ENCODE measurements at regions not wholly inside any gene's neighbourhood (a gene's known extent, or its start where the extent isn't known, plus 50 kb on each side); places are given as distances from the start of the nearest gene placed in this dataset.

DNA sequence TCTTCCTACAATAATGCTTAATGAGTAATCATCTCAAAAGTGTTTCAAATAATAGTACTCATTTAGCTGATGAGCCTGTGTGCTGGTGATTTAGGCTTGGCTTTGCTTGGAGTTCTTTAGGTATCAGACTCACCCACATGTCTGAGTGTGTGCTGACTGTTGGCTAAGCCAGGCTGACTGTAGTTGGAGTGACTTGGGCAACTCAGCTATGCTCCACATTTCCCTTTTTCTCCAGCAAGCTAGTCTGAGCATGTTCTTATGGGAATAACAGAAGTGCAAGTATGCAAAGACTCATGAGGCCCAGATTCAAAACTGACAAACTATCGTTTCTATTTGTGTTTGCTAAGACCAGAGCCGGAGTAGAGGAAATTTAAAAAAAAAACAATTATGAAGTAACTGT, 99.0 kb upstream of the ADGRL4 start:
- WGBS, 4 donors: 33 to 63% (median 54%) methylated on average over 2 of the region's 2 CpGs

GRCh38 chr1:79104617-79105016, 98.1 kb upstream of the ADGRL4 start:
- H3K36me3 ChIP-seq (replicated peaks in 1 of 2): no peaks in the 10 kb centered on the region
- DNase-seq: no peak
- no peaks in the 10 kb centered on the region for H3K4me1 ChIP-seq (replicated peaks in 1 of 2)
- no peak overlapping the region for H3K27ac ChIP-seq
- TF ChIP-seq POLR2A (IDR thresholded peaks at IDR 0.05): no peak
- no peak for TF ChIP-seq CTCF (IDR thresholded peaks at IDR 0.05)
- 72 to 81% (median 76%) methylated on average over 3 of the region's 3 CpGs for WGBS, 4 donors
- no peaks in the 10 kb centered on the region for H3K9me3 ChIP-seq (replicated peaks in 1 of 3)
- H3K27me3 ChIP-seq: no peaks in the 10 kb centered on the region
- H3K4me3 ChIP-seq: no peak overlapping the region
- intact Hi-C loops (cut with DNase I): no loop called here

More for the DNA sequence above, 99.0 kb upstream of the ADGRL4 start:
- no peak overlapping the region for H3K4me3 ChIP-seq
- H3K36me3 ChIP-seq (replicated peaks in 1 of 2): no peaks in the 10 kb centered on the region
- H3K4me1 ChIP-seq (replicated peaks in 1 of 2): no peaks in the 10 kb centered on the region
- TF ChIP-seq POLR2A (IDR thresholded peaks at IDR 0.05) (no peak), CTCF (IDR thresholded peaks at IDR 0.05) (no peak)
- H3K27ac ChIP-seq: no peak overlapping the region
- H3K9me3 ChIP-seq (replicated peaks in 1 of 3): no peaks in the 10 kb centered on the region
- no peak for DNase-seq
- intact Hi-C loops (cut with DNase I): no loop called here
- no peaks in the 10 kb centered on the region for H3K27me3 ChIP-seq

- Histone ChIP-seq H3K36me3 (replicated peaks in 1 of 2) (no peaks in the 10 kb centered on the region), H3K4me1 (replicated peaks in 1 of 2) (no peaks in the 10 kb centered on the region), H3K4me3 (no peak overlapping the region), H3K27ac (no peak overlapping the region), H3K9me3 (replicated peaks in 1 of 3) (no peaks in the 10 kb centered on the region), H3K27me3 (no peaks in the 10 kb centered on the region)
- intact Hi-C loops (cut with DNase I): no loop called here
- 63 to 72% (median 69%) methylated on average over 7 of the region's 7 CpGs for WGBS, 4 donors
- no peak for DNase-seq
- no peak for TF ChIP-seq POLR2A (IDR thresholded peaks at IDR 0.05)
- TF ChIP-seq CTCF (IDR thresholded peaks at IDR 0.05): no peak
Measured at GRCh38 chr1:79100385-79100784, 93.9 kb upstream of the ADGRL4 start.

DNA sequence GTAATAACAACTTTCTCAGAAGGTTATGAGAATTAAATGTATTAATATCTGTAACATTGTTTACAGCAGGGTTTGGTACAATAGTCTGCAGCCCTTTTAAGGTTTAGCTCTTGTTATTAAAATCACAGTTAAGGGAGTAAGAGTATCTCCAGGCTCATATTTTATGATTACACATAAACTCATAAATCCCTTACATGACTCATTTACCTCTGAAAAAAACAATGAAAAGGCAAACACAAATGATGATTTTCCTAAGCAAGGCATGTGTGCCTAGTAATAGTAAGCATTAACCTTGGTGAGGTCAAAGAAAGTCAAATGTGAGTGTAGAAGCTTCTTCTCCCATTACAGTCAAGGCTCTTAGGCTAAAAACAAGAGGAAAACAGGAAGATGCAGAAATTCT, 84.5 kb upstream of the ADGRL4 start:
- Histone ChIP-seq H3K27me3 (no peaks in the 10 kb centered on the region), H3K4me1 (replicated peaks in 1 of 2) (no peaks in the 10 kb centered on the region), H3K36me3 (replicated peaks in 1 of 2) (no peaks in the 10 kb centered on the region), H3K27ac (no peak overlapping the region), H3K9me3 (replicated peaks in 1 of 3) (no peaks in the 10 kb centered on the region), H3K4me3 (no peak overlapping the region)
- TF ChIP-seq CTCF (IDR thresholded peaks at IDR 0.05) (no peak), POLR2A (IDR thresholded peaks at IDR 0.05) (no peak)
- DNase-seq: no peak
- intact Hi-C loops (cut with DNase I): no loop called here

Data from adrenal gland (tissue), 9 donors.